Ectodermal cell (in vitro differentiated cells): ENCODE measurements at regions not wholly inside any gene's neighbourhood (a gene's known extent, or its start where the extent isn't known, plus 50 kb on each side); places are given as distances from the start of the nearest gene placed in this dataset.

Source experiments
- H3K27ac ChIP-seq: 2 replicates; pipeline ENCODE4 v1.7.0; 2013; ENCODE audit warnings: mild to moderate bottlenecking, low read depth, low read length; ENCODE audit not compliant: insufficient read depth, poor library complexity, severe bottlenecking
- H3K27me3 ChIP-seq: 2 replicates; pipeline ENCODE4 v1.7.0; 2013; ENCODE audit warnings: mild to moderate bottlenecking, low read length; ENCODE audit not compliant: insufficient read depth, control insufficient read depth, poor library complexity, severe bottlenecking
- H3K36me3 ChIP-seq: one replicate; pipeline ENCODE4 v1.7.0; 2013; ENCODE audit warnings: low read length; ENCODE audit not compliant: control insufficient read depth, insufficient read depth
- H3K4me1 ChIP-seq: one replicate; pipeline ENCODE4 v1.7.0; 2013; ENCODE audit warnings: low read length; ENCODE audit not compliant: control insufficient read depth, insufficient read depth
- H3K4me3 ChIP-seq: 2 replicates; pipeline ENCODE4 v1.7.0; 2013; ENCODE audit warnings: low read depth, low read length, control low read depth; ENCODE audit not compliant: insufficient read depth
- H3K9me3 ChIP-seq: 2 replicates; pipeline ENCODE4 v1.7.0; 2013; ENCODE audit warnings: mild to moderate bottlenecking, low read length, moderate library complexity; ENCODE audit not compliant: control insufficient read depth
- WGBS, 2 experiments: methylation state at CpG; one replicate each; pipeline ENCODE4 v1.1.7; 2013; ENCODE audit warnings: missing lambda C conversion rate in 2 of 2; 5-methylcytosine and 5-hydroxymethylcytosine counted together

DNA sequence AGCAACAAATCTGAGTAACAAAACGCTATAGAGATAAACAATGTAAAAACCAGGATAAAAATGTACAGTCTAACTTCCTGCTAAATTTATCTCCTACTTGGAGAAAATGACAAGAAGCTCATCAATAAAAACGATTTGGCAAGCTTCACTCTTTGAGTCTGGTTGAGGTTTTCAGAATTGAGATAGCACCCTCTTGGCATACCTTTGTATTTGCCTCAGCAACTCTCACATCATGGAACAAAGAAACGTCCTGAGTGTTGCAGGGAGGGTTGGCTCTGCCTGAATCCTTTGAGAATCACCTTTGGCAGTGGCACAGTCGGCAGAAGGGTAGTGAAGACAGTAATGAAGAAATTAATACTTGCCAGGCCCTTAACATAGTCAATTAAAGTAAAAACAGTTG, 430.6 kb downstream of the GRB14 start:
- Histone ChIP-seq H3K27ac (no peak overlapping the region), H3K4me1 (no peaks in the 10 kb centered on the region), H3K9me3 (no peaks in the 10 kb centered on the region), H3K27me3 (no peaks in the 10 kb centered on the region), H3K36me3 (no peaks in the 10 kb centered on the region), H3K4me3 (no peak overlapping the region)
- WGBS, 2 experiments = 81 to 82% methylated on average over 4 of the region's 4 CpGs

DNA sequence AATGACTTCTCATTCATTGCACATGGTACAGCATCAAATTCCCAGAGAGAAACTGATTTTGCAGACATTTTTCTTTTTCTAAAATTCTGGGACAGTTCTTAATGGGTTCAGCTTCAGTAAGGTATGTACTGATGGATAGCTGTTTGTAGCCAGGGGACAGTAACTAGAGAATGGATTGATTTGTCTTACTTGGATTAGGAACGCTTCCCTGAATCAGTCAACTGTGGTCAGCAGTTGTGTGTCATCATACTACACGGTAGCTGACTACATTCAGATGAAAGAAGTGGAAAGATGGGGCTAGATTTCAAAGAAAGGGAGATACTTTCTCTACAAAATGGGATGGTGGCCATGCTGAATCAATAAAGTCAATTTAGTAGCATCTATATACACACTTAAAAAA, 431.4 kb downstream of the GRB14 start:
- Histone ChIP-seq H3K9me3 (no peaks in the 10 kb centered on the region), H3K4me3 (no peak overlapping the region), H3K27ac (no peak overlapping the region), H3K27me3 (no peaks in the 10 kb centered on the region), H3K4me1 (no peaks in the 10 kb centered on the region), H3K36me3 (no peaks in the 10 kb centered on the region)
- WGBS, 2 experiments = 94% methylated on average over 2 of the region's 2 CpGs

DNA sequence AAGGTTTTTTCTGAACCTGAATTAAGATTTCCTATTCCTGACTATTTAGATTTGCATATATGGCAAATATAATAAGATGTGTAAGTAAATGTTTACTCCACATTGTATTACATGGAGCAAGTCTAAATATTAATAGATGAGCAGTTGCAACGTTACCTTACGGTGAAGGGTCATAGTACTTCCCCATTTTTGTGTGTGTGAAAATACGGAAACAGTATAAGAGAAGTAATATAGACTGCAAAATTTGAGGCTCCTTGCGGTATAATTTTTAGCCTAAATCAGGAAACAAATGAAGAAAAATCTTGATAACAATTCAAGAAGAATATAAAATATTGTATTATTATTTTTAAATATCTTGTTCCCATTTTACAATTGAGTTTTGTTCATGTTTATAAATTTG, 434.2 kb downstream of the GRB14 start:
- Histone ChIP-seq H3K4me3 (no peak overlapping the region), H3K4me1 (peaks cover under 1% of the 10 kb centered on the region), H3K36me3 (no peaks in the 10 kb centered on the region), H3K27me3 (no peaks in the 10 kb centered on the region), H3K9me3 (no peaks in the 10 kb centered on the region), H3K27ac (no peak overlapping the region)
- 98 to 100% methylated on average over 3 to 4 of the region's 4 CpGs for WGBS, 2 experiments

DNA sequence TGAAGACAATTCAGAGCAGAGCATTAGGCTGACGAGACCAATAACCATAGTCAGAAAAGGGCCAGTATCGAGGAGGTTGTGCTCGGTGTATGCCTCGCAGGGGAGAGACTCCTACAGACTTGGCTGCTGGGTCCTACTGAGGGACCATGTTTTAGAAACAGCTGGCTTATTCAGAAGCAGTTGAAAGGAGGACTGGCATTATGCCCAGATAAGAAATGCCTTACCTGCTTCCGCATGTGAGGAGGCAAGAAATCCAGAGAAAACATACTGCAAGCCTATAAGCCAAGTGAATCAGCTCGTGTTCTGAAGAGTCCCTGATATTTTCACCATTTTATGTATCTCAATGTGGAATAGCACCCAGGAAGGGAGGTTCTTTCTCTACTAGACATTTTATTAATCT, 434.7 kb downstream of the GRB14 start:
- Histone ChIP-seq H3K36me3 (no peaks in the 10 kb centered on the region), H3K27me3 (no peaks in the 10 kb centered on the region), H3K27ac (no peak overlapping the region), H3K4me3 (no peak overlapping the region), H3K4me1 (peaks cover 5% of the 10 kb centered on the region), H3K9me3 (no peaks in the 10 kb centered on the region)
- WGBS, 2 experiments = 91 to 96% methylated on average over 6 of the region's 6 CpGs

DNA sequence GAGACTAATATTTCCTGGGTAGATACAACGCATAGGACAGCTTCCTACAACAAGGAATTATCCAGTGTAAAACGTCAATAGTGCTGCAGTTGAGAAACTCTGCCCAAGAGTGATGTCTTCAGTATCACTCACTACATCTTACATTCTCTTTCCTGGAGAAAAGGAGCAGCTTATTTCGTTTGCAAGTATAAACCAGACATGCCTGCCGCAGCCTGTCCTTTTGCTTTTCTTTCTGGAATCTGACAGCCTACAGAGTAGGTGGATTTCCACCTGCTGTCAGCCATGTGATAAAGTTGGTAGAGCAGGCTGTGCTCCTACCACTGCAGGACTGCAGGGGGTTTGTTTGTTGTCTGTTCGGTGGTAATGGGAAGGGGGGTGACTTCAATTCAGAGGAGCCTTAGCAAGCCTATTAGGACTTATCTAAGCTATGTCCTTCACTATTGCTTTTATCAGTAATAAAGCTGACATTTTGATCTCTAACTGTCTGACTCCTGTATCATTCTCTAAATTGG, 439.1 kb downstream of the GRB14 start:
- Histone ChIP-seq H3K27me3 (no peaks in the 10 kb centered on the region), H3K27ac (no peak overlapping the region), H3K4me1 (peaks cover 5% of the 10 kb centered on the region), H3K36me3 (no peaks in the 10 kb centered on the region), H3K9me3 (no peaks in the 10 kb centered on the region), H3K4me3 (no peak overlapping the region)
- WGBS, 2 experiments = 45 to 51% methylated on average over 4 to 5 of the region's 5 CpGs

DNA sequence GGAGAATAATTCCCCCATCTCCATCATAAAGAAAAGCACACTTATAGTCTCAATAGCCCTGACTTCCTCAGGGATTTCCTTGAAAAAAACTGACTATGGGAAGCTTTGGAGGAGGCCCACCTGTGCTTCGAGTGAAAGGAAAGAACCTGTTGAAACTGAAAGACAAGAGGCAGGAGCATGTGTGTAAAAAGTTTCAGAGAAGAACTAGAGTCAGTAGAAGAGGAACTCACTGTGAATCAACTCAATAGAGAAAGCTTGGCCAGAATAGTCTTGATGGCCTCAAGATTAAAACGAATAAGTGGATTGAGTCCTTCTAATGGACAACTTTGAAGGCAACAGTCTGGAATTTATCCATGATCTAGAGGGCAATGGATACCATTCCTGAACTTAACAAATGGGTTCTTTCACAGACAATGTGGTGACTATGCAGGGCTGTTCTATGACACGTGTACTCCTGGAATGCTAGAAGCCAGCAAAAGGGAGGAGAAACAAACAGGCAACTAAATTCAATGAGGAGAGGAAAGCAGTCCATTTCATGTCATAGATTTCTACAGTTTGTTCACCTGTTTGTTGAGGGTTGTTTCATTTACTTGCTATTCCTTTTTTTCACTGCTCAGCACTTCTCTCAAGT, 442.3 kb downstream of the GRB14 start:
- Histone ChIP-seq H3K4me3 (no peak overlapping the region), H3K9me3 (no peaks in the 10 kb centered on the region), H3K27ac (no peak overlapping the region), H3K36me3 (no peaks in the 10 kb centered on the region), H3K4me1 (peaks cover 5% of the 10 kb centered on the region), H3K27me3 (no peaks in the 10 kb centered on the region)
- 86 to 92% methylated on average over 3 of the region's 3 CpGs for WGBS, 2 experiments

DNA sequence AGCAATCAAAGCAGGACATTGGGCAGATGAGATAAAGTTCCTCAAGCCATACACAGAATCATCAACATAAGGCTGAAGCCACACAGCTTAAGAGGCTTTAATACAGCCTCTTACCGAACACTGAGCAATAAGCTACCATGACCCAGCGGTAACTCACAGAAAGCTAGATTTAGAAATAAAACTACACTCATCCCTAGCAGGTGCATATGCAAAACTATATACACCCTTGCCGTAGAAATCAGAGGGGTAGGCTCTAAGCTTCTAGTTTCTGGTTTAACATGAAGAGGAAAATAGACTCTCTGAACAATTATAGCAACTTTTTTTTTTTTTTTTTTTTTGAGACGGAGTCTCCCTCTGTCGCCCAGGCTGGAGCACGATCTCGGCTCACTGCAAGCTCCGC, 428.8 kb upstream of the FIGN start:
- WGBS, 2 experiments = 93 to 99% methylated on average over 7 of the region's 8 CpGs

DNA sequence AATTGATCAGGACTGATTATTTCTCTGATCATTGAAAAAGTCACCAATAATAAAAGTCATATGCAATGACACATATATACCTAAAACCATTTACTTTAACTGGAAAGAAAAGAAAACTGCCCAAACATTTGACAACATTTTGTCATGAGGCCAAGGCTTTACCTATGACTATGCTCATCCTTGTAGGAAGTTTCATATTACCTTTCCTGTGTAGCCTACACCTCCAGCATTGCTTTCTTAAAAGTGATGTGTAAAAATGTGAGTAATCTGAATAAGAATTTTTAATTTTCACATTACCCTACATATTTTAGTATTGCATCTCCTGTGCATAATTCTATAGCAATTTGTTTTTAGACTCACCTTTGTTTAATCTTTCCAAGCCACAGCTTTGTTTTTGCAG, 419.8 kb upstream of the FIGN start:
- Histone ChIP-seq H3K27me3 (no peaks in the 10 kb centered on the region), H3K4me1 (no peaks in the 10 kb centered on the region), H3K27ac (no peak overlapping the region), H3K9me3 (no peaks in the 10 kb centered on the region), H3K36me3 (no peaks in the 10 kb centered on the region), H3K4me3 (no peak overlapping the region)

More for the DNA sequence above, 428.8 kb upstream of the FIGN start:
- Histone ChIP-seq H3K27ac (no peak overlapping the region), H3K4me3 (no peak overlapping the region), H3K27me3 (no peaks in the 10 kb centered on the region), H3K9me3 (no peaks in the 10 kb centered on the region), H3K36me3 (no peaks in the 10 kb centered on the region), H3K4me1 (no peaks in the 10 kb centered on the region)

DNA sequence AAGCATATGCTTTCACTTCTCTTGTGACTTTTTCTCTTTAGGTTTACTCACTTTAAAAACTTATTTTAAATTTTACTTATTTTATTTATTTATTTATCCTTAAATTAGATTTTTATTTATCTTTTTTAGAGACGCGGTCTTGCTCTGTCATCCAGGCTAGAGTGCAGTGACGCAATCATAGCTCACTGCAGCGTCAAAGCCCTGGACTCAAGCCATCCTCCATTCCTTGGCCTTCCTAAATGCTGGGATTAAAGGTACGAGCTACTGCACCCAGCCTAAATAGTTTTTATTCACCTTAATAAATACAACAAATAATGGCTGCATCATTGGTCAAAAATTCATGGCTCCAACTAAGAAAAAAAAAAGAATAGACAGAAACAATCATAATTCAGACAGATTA, 415.7 kb upstream of the FIGN start:
- H3K4me1 ChIP-seq = no peaks in the 10 kb centered on the region
- H3K27me3 ChIP-seq = no peaks in the 10 kb centered on the region
- no peak overlapping the region for H3K4me3 ChIP-seq
- WGBS, 2 experiments = 93 to 96% methylated on average over 5 of the region's 5 CpGs
- H3K9me3 ChIP-seq = no peaks in the 10 kb centered on the region
- no peaks in the 10 kb centered on the region for H3K36me3 ChIP-seq
- no peak overlapping the region for H3K27ac ChIP-seq

DNA sequence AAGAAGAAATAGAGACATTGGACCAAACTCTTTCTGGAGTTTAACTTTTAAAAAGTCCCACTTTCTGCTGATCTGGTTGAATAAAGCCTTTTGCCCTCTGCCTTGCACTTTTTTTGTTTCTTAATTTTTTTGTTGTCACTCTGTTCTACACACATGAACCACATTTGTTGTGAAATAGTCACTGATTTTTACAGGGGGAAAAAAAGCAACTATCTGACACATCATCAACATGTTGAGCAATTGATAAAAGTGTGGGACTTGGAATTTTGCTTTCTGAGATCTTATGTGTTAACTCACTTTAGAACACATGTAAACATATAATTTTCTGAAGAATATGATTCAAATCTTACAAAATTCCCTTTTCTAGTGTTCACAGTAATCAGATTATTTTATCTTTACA, 414.8 kb upstream of the FIGN start:
- H3K36me3 ChIP-seq = no peaks in the 10 kb centered on the region
- H3K4me3 ChIP-seq = no peak overlapping the region
- no peaks in the 10 kb centered on the region for H3K27me3 ChIP-seq
- H3K4me1 ChIP-seq = no peaks in the 10 kb centered on the region
- no peaks in the 10 kb centered on the region for H3K9me3 ChIP-seq
- no peak overlapping the region for H3K27ac ChIP-seq

DNA sequence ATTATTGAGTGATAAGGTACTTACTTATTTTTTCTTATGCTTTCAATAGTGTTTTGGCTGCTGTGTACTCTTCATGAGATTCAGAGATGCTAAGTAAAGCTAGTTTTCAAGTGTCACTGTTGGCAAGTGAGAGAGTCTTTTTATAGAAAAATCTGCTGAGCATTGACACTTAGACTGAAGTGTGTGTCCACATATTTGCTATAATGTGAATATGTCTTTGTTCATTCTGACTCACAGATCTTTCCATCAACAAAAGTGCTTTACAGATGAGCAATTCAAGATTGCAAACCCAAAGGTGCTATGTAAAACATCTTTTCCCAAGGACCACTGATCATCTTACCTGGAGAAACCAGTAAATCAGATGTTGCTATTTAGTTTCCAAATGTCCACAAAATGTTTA, 410.6 kb upstream of the FIGN start:
- Histone ChIP-seq H3K27ac (no peak overlapping the region), H3K9me3 (no peaks in the 10 kb centered on the region), H3K27me3 (no peaks in the 10 kb centered on the region), H3K4me1 (no peaks in the 10 kb centered on the region), H3K36me3 (no peaks in the 10 kb centered on the region), H3K4me3 (no peak overlapping the region)
